ENCODE measurements at regions not wholly inside any gene's neighbourhood (a gene's known extent, or its start where the extent isn't known, plus 50 kb on each side); places are given as distances from the start of the nearest gene placed in this dataset.

DNA sequence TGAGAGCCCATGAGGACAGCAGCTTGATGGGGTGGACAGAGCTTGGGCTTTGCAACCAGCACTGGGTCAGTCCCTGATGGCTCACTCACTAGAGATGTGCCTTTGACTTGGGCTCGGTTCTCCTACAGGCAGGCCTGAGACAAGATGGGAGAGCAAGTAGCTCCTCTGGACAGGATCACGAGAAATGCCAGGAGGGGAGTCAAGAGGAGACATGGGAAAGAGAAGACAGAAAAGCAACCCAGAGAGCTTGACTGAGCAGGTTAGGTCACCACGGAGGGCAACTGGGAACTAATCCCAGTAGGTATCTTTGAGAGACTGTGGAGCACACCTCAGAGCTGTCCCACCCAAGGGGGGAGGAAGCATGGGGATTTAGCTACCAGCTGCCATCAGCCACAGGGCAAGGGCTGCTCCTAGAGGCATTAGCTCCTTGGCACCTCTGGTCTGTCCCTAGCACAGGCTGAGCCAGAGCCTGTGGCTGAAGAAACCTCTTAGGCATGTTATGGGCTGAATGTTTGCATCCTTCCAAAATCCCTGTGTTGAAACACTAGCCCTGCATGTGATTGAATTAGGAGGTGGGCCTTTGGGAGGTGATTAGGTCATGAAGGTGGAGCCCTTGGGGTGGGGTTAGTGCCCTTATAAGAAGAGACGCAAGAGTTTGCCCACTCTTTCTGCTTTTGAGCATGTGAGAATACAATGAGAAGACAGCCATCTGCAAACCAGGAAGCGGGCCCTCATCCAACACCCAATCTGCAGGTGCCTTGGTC is 145.6 kb downstream of the SMIM20 start:
- Histone ChIP-seq H3K4me1 (ENCODE audit: insufficient read depth, low read length) (no peaks in the 10 kb centered on the region), H3K9ac (ENCODE audit: low read length) (no peak overlapping the region), H4K20me1 (ENCODE audit: low read length) (no peaks in the 10 kb centered on the region), H3K9me3 (ENCODE audit: low read length) (no peaks in the 10 kb centered on the region), H3K4me2 (ENCODE audit: low read length) (no peak overlapping the region), H3K4me3 (ENCODE audit: low read length) (no peak overlapping the region), H3K27ac (ENCODE audit: low read length) (no peak overlapping the region), H3K79me2 (ENCODE audit: low read length) (no peaks in the 10 kb centered on the region), H3F3A (ENCODE audit: low read length, unreplicated experiment) (no peaks in the 10 kb centered on the region), H3K9me2 (replicated peaks; ENCODE audit: low read length) (no peaks in the 10 kb centered on the region), H2AFZ (ENCODE audit: low read length) (no peak overlapping the region), H3K36me3 (ENCODE audit: low read depth, low read length) (no peaks in the 10 kb centered on the region), H3K27me3 (ENCODE audit: low read length) (no peaks in the 10 kb centered on the region)
- ChIA-PET POLR2A (ENCODE audit: unreplicated experiment) (no interaction called here), CTCF (no interaction called here)
- ATAC-seq: no peak
- BruUV-seq (replicated peaks): no TSS peak
- intact Hi-C loops (cut with micrococcal nuclease): loop anchor here (5.0 kb wide), 2 partner anchors 72 to 263 kb away; partner anchors contain the start of gene RBPJ
- no peak for DNase-seq
- TF ChIP-seq EZH2phosphoT487 (IDR thresholded peaks at IDR 0.05; ENCODE audit: borderline replicate concordance, low read length): no peak

GRCh38 chr4:26060286-26060685 is 146.3 kb downstream of the SMIM20 start:
- no peaks in the 10 kb centered on the region for H3K9me2 ChIP-seq (replicated peaks; ENCODE audit: low read length)
- POLR2A ChIA-PET (ENCODE audit: unreplicated experiment): no interaction called here
- H3K4me1 ChIP-seq (ENCODE audit: insufficient read depth, low read length): no peaks in the 10 kb centered on the region
- no peaks in the 10 kb centered on the region for H3F3A ChIP-seq (ENCODE audit: low read length, unreplicated experiment)
- no peak overlapping the region for H3K27ac ChIP-seq (ENCODE audit: low read length)
- no peaks in the 10 kb centered on the region for H3K27me3 ChIP-seq (ENCODE audit: low read length)
- BruUV-seq (replicated peaks): no TSS peak
- H3K9ac ChIP-seq (ENCODE audit: low read length): no peak overlapping the region
- intact Hi-C loops (cut with micrococcal nuclease): loop anchor here (5.0 kb wide), 2 partner anchors 73 to 262 kb away; partner anchors contain the start of gene RBPJ
- H3K4me2 ChIP-seq (ENCODE audit: low read length): no peak overlapping the region
- H3K79me2 ChIP-seq (ENCODE audit: low read length): no peaks in the 10 kb centered on the region
- no peaks in the 10 kb centered on the region for H4K20me1 ChIP-seq (ENCODE audit: low read length)
- no peak overlapping the region for H2AFZ ChIP-seq (ENCODE audit: low read length)
- CTCF ChIA-PET: no interaction called here
- TF ChIP-seq CTCF (conservative IDR thresholded peaks at IDR 0.05; ENCODE audit: low read depth, low read length) (no peak), EZH2phosphoT487 (IDR thresholded peaks at IDR 0.05; ENCODE audit: borderline replicate concordance, low read length) (no peak), EZH2 (IDR thresholded peaks at IDR 0.05; ENCODE audit: low read length, unreplicated experiment) (no peak)
- no peaks in the 10 kb centered on the region for H3K36me3 ChIP-seq (ENCODE audit: low read depth, low read length)
- ATAC-seq (no peak; the same call in none of the 2 replicates), DNase-seq (peak; percentile 41)
- no peaks in the 10 kb centered on the region for H3K9me3 ChIP-seq (ENCODE audit: low read length)
- H3K4me3 ChIP-seq (ENCODE audit: low read length): no peak overlapping the region

- ChIA-PET CTCF (interaction anchor here (0.6 to 1.2 kb wide), 3 partner anchors 74 to 311 kb away, joined by 3 read pairs; no protein-coding TSS in a partner anchor), POLR2A (ENCODE audit: unreplicated experiment) (no interaction called here)
- H3K4me3 ChIP-seq (ENCODE audit: low read length): no peak overlapping the region
- intact Hi-C loops (cut with micrococcal nuclease): loop anchor here (5.0 kb wide), 2 partner anchors 74 to 261 kb away; partner anchors contain the start of gene RBPJ
- no peaks in the 10 kb centered on the region for H3K36me3 ChIP-seq (ENCODE audit: low read depth, low read length)
- H3K4me1 ChIP-seq (ENCODE audit: insufficient read depth, low read length): no peaks in the 10 kb centered on the region
- no peak overlapping the region for H3K4me2 ChIP-seq (ENCODE audit: low read length)
- ATAC-seq: peak; percentile 99
- no peaks in the 10 kb centered on the region for H3K79me2 ChIP-seq (ENCODE audit: low read length)
- H3K9ac ChIP-seq (ENCODE audit: low read length): no peak overlapping the region
- DNase-seq: peak; percentile 77
- no peaks in the 10 kb centered on the region for H4K20me1 ChIP-seq (ENCODE audit: low read length)
- no peaks in the 10 kb centered on the region for H3K9me2 ChIP-seq (replicated peaks; ENCODE audit: low read length)
- BruUV-seq (replicated peaks): no TSS peak
- no peak overlapping the region for H3K27ac ChIP-seq (ENCODE audit: low read length)
- H3K27me3 ChIP-seq (ENCODE audit: low read length): no peaks in the 10 kb centered on the region
- TF ChIP-seq CTCF (conservative IDR thresholded peaks at IDR 0.05; ENCODE audit: low read depth, low read length) (peak; percentile 75), EZH2 (IDR thresholded peaks at IDR 0.05; ENCODE audit: low read length, unreplicated experiment) (no peak), EZH2phosphoT487 (IDR thresholded peaks at IDR 0.05; ENCODE audit: borderline replicate concordance, low read length) (no peak)
- no peaks in the 10 kb centered on the region for H3K9me3 ChIP-seq (ENCODE audit: low read length)
- H3F3A ChIP-seq (ENCODE audit: low read length, unreplicated experiment): no peaks in the 10 kb centered on the region
- no peak overlapping the region for H2AFZ ChIP-seq (ENCODE audit: low read length)
Measured at GRCh38 chr4:26061248-26061986, 147.4 kb downstream of the SMIM20 start.

All from PC-3 (cell line).